BJ (cell line): ENCODE measurements at regions not wholly inside any gene's neighbourhood (a gene's known extent, or its start where the extent isn't known, plus 50 kb on each side); places are given as distances from the start of the nearest gene placed in this dataset.

ENCODE experiments used
- CTCF ChIA-PET: fragments of 350-600 bp; formaldehyde crosslinking; extraction: SDS; loops from one replicate; lab custom pipeline; 2021; ENCODE audit warnings: antibody characterized with exemption, inconsistent platforms; lab: Yijun Ruan, JAX
- POLR2A ChIA-PET: fragments of 300-600 bp; sonication (Branson Sonifier 250); formaldehyde crosslinking; extraction: SDS; loops from one replicate; lab custom pipeline; 2021; ENCODE audit warnings: antibody characterized with exemption; lab: Charles Lee
- DNase-seq: peaks from one replicate; pipeline ENCODE4 v3.0.0-alpha.2; 2011; ENCODE audit warnings: low read depth
- H3K27me3 ChIP-seq: 2 replicates; pipeline ENCODE4 v1.6.0; 2011; ENCODE audit warnings: low read length; ENCODE audit not compliant: control insufficient read depth, insufficient read depth
- H3K36me3 ChIP-seq: 2 replicates; pipeline ENCODE4 v1.5.1; 2011; ENCODE audit warnings: low read length; ENCODE audit not compliant: control insufficient read depth, insufficient read depth
- H3K4me3 ChIP-seq: 2 replicates; pipeline ENCODE4 v1.5.1; 2011; ENCODE audit warnings: low read depth, mild to moderate bottlenecking, control low read depth, low read length
- TF ChIP-seq, protein P1 (sequence below): IDR thresholded peaks from 2 replicates; pipeline ENCODE4 v1.5.1; 2011; ENCODE audit warnings: low read depth, mild to moderate bottlenecking, control low read depth, inconsistent platforms, low read length, moderate library complexity; ENCODE audit not compliant: insufficient read depth

DNA sequence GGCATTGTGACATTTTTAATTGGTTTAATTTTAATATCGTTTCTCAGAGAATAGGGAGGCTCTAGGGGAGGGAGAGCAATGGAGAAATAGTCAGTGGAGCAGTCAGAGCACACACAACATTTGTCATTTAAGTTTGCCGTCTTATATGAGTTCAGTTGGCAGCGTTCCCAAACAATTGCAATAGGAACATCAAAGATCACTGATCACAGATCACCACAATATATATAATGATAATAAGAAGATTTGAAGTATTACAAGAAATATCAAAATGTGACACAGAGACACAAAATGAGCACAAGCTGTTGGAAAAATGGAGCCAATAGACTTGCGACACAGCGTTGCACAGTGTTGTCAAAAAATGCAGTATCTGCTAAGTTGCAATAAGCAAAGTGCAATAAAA lies 303.7 kb downstream of the CDH19 start:
- Histone ChIP-seq H3K4me3 (no peak overlapping the region), H3K27me3 (no peaks in the 10 kb centered on the region), H3K36me3 (no peaks in the 10 kb centered on the region)
- ChIA-PET CTCF (no interaction called here), POLR2A (no interaction called here)
- no peak for DNase-seq
- TF ChIP-seq, protein P1, sequence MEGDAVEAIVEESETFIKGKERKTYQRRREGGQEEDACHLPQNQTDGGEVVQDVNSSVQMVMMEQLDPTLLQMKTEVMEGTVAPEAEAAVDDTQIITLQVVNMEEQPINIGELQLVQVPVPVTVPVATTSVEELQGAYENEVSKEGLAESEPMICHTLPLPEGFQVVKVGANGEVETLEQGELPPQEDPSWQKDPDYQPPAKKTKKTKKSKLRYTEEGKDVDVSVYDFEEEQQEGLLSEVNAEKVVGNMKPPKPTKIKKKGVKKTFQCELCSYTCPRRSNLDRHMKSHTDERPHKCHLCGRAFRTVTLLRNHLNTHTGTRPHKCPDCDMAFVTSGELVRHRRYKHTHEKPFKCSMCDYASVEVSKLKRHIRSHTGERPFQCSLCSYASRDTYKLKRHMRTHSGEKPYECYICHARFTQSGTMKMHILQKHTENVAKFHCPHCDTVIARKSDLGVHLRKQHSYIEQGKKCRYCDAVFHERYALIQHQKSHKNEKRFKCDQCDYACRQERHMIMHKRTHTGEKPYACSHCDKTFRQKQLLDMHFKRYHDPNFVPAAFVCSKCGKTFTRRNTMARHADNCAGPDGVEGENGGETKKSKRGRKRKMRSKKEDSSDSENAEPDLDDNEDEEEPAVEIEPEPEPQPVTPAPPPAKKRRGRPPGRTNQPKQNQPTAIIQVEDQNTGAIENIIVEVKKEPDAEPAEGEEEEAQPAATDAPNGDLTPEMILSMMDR, result no peak

DNA sequence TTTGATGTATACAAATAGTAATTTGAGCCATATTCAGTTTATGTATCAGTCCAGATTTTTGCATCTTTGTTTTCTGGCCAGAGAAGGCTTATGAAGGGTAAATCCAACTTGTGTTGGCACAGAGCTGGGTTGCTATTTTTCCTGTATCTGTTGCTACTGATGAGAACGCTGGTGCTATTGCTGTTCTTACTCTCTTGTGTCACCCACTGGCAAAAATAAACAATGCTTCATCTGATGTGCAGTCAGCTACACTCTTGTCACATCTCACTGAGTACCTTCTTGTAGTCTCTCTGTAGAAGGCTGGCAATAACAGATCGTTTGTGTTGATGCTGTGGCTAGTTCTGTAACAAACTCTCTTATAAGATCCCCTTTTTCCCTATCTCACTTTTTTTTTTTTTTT lies 323.4 kb downstream of the CDH19 start:
- TF ChIP-seq, protein P1, result no peak
- H3K4me3 ChIP-seq, result no peak overlapping the region
- ChIA-PET POLR2A (no interaction called here), CTCF (no interaction called here)
- H3K36me3 ChIP-seq, result no peaks in the 10 kb centered on the region
- no peaks in the 10 kb centered on the region for H3K27me3 ChIP-seq
- no peak for DNase-seq

DNA sequence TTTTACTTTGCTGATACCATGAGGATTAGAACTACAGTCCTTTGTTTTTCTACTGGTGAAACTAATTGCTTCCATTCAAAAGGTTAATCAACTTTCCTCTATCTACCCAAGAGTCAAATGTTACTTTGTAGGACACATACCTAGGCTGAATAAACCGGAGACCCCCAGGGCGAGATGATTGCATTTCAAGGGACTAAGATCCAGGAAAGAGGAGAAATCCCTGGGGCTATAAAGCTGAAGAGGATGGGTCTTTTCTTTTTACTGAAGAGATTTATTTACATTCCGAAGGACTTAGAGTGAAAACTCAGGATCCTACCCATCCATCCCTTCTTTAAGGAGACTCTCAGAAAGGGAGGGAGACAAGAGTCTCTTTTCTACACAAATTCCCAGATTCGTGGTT lies 331.9 kb downstream of the CDH19 start:
- DNase-seq, result no peak
- Histone ChIP-seq H3K36me3 (no peaks in the 10 kb centered on the region), H3K27me3 (no peaks in the 10 kb centered on the region), H3K4me3 (no peak overlapping the region)
- TF ChIP-seq, protein P1, result no peak
- CTCF ChIA-PET, result no interaction called here
- POLR2A ChIA-PET, result no interaction called here

GRCh38 chr18:66264130-66264529 lies 339.8 kb downstream of the CDH19 start:
- Histone ChIP-seq H3K36me3 (no peaks in the 10 kb centered on the region), H3K27me3 (no peaks in the 10 kb centered on the region), H3K4me3 (no peak overlapping the region)
- ChIA-PET CTCF (no interaction called here), POLR2A (no interaction called here)
- TF ChIP-seq, protein P1, result no peak
- no peak for DNase-seq

GRCh38 chr18:66254121-66254520 lies 349.8 kb downstream of the CDH19 start:
- H3K36me3 ChIP-seq, result no peaks in the 10 kb centered on the region
- ChIA-PET POLR2A (no interaction called here), CTCF (no interaction called here)
- DNase-seq, result no peak
- H3K27me3 ChIP-seq, result no peaks in the 10 kb centered on the region
- H3K4me3 ChIP-seq, result no peak overlapping the region
- TF ChIP-seq, protein P1, result no peak
